ENCODE measurements at regions not wholly inside any gene's neighbourhood (a gene's known extent, or its start where the extent isn't known, plus 50 kb on each side); places are given as distances from the start of the nearest gene placed in this dataset.

DNA sequence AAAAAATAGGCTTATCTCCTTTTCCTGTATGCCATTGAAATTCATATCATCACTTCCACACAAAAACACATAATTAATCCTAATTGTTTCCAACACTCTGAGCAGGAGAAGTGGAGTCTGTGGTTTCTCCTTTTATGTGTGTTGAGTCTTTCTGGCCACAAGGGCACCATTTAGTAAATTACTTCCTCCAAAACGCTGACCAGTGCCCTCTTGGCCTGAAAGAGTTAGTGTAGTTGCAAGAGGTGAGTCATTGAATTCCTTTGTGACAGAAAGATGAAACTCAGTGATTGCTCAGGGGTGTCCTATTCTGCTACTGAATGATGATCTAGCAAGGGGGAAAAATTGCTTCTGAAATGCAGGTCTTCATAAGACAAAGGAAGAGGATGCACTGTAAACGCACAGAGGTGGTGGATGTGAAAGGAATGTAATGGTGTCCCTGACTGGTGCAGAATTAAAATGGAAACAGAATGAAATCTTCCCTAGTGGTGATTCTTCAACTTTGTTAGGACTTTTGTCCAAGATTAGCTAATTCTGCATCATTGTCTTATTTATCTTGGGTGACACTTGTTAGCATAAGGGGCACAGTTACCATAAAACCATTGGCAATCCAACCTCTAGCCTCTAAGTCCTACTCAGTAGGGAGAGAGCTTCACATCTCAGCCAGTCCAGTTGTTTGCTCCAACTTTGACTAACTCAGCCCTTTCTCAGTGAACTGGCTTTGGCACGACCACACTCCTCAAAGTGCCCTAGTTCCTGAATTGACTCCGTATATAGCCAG, 208.4 kb upstream of the NANOGP8 start (continued):
- TF ChIP-seq, protein P1, sequence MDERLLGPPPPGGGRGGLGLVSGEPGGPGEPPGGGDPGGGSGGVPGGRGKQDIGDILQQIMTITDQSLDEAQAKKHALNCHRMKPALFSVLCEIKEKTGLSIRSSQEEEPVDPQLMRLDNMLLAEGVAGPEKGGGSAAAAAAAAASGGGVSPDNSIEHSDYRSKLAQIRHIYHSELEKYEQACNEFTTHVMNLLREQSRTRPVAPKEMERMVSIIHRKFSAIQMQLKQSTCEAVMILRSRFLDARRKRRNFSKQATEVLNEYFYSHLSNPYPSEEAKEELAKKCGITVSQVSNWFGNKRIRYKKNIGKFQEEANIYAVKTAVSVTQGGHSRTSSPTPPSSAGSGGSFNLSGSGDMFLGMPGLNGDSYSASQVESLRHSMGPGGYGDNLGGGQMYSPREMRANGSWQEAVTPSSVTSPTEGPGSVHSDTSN (CRISPR knock-in tag; IDR thresholded peaks at IDR 0.05; ENCODE audit: low read depth), result no peak
- TF ChIP-seq, protein P1 (tag; conservative IDR thresholded peaks at IDR 0.05; ENCODE audit: low read depth), result 0 out of 2 replicates have a peak, but pooled peaks have one; percentile 12
- TF ChIP-seq ZFPM2 (CRISPR knock-in tag; IDR thresholded peaks at IDR 0.05), result no peak
- TF ChIP-seq, protein P2, sequence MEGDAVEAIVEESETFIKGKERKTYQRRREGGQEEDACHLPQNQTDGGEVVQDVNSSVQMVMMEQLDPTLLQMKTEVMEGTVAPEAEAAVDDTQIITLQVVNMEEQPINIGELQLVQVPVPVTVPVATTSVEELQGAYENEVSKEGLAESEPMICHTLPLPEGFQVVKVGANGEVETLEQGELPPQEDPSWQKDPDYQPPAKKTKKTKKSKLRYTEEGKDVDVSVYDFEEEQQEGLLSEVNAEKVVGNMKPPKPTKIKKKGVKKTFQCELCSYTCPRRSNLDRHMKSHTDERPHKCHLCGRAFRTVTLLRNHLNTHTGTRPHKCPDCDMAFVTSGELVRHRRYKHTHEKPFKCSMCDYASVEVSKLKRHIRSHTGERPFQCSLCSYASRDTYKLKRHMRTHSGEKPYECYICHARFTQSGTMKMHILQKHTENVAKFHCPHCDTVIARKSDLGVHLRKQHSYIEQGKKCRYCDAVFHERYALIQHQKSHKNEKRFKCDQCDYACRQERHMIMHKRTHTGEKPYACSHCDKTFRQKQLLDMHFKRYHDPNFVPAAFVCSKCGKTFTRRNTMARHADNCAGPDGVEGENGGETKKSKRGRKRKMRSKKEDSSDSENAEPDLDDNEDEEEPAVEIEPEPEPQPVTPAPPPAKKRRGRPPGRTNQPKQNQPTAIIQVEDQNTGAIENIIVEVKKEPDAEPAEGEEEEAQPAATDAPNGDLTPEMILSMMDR (IDR thresholded peaks at IDR 0.05 in 2 of 3, conservative IDR thresholded peaks at IDR 0.05 in 1 of 3; ENCODE audit: insufficient read depth in 2 of 3, low read depth in 1 of 3, low read length in 3 of 3), result peak; percentile 27 to 57 (median 49); a peak in 3 of 6 replicates
- TF ChIP-seq NFRKB (IDR thresholded peaks at IDR 0.05; ENCODE audit: low read depth), result no peak
- TF ChIP-seq, protein P3, sequence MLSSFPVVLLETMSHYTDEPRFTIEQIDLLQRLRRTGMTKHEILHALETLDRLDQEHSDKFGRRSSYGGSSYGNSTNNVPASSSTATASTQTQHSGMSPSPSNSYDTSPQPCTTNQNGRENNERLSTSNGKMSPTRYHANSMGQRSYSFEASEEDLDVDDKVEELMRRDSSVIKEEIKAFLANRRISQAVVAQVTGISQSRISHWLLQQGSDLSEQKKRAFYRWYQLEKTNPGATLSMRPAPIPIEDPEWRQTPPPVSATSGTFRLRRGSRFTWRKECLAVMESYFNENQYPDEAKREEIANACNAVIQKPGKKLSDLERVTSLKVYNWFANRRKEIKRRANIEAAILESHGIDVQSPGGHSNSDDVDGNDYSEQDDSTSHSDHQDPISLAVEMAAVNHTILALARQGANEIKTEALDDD (IDR thresholded peaks at IDR 0.05), result 0 out of 2 replicates have a peak, but pooled peaks have one; percentile 13
- peak in 1 of 2 experiments; percentile 36; a peak in 1 of 4 replicates for TF ChIP-seq RAD21 (CRISPR knock-in tag; conservative IDR thresholded peaks at IDR 0.05 in 1 of 2, IDR thresholded peaks at IDR 0.05 in 1 of 2)
- TF ChIP-seq TEAD2 (tag; IDR thresholded peaks at IDR 0.05), result no peak
- peak; percentile 42; the same call in 1 of the 2 replicates for TF ChIP-seq SMARCE1 (IDR thresholded peaks at IDR 0.05)
- TF ChIP-seq KLF10 (CRISPR knock-in tag; IDR thresholded peaks at IDR 0.05), result no peak
- TF ChIP-seq CEBPG (CRISPR knock-in tag; IDR thresholded peaks at IDR 0.05), result no peak
- peak in 1 of 2 experiments; percentile 48; a peak in 1 of 4 replicates for TF ChIP-seq CEBPG (tag; conservative IDR thresholded peaks at IDR 0.05 in 1 of 2, IDR thresholded peaks at IDR 0.05 in 1 of 2)
- no peak for TF ChIP-seq HDAC3 (IDR thresholded peaks at IDR 0.05; ENCODE audit: borderline replicate concordance, partially characterized antibody)
- TF ChIP-seq NFE2 (IDR thresholded peaks at IDR 0.05; ENCODE audit: low read depth), result 0 out of 2 replicates have a peak, but pooled peaks have one; percentile 17
- peak; percentile 55 for TF ChIP-seq DPF2 (IDR thresholded peaks at IDR 0.05)
- TF ChIP-seq MEIS2 (IDR thresholded peaks at IDR 0.05; ENCODE audit: partially characterized antibody), result peak; percentile 52
- peak; percentile 51; the same call in 1 of the 2 replicates for TF ChIP-seq EHMT2 (IDR thresholded peaks at IDR 0.05)
- 0 out of 2 replicates have a peak, but pooled peaks have one; percentile 19 for TF ChIP-seq CTBP1 (IDR thresholded peaks at IDR 0.05; ENCODE audit: borderline replicate concordance)
- TF ChIP-seq, protein P4, sequence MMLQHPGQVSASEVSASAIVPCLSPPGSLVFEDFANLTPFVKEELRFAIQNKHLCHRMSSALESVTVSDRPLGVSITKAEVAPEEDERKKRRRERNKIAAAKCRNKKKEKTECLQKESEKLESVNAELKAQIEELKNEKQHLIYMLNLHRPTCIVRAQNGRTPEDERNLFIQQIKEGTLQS (IDR thresholded peaks at IDR 0.05), result peak; percentile 85
- TF ChIP-seq, protein P4 (CRISPR knock-in tag; conservative IDR thresholded peaks at IDR 0.05), result no peak
